MM.1S (cell line): ENCODE measurements at regions not wholly inside any gene's neighbourhood (a gene's known extent, or its start where the extent isn't known, plus 50 kb on each side); places are given as distances from the start of the nearest gene placed in this dataset.

ENCODE experiments used
- DNase-seq: peaks from one replicate; pipeline ENCODE4 v3.0.0-alpha.2; 2015
- H2AFZ ChIP-seq: fragments of 300-600 bp; sonication (generic); 2 replicates; pipeline ENCODE4 v1.6.0; 2016; ENCODE audit warnings: antibody characterized with exemption, low read length
- H3F3A ChIP-seq: fragments of 300-600 bp; sonication (generic); 2 replicates; pipeline ENCODE4 v1.6.1; 2016; ENCODE audit warnings: mild to moderate bottlenecking, antibody characterized with exemption, low read length, moderate library complexity, mixed read lengths; ENCODE audit not compliant: insufficient read depth
- H3K27ac ChIP-seq: fragments of 300-600 bp; sonication (generic); 2 replicates; pipeline ENCODE4 v1.5.1; 2016; ENCODE audit warnings: mild to moderate bottlenecking, low read length
- H3K27me3 ChIP-seq: fragments of 300-600 bp; sonication (generic); replicated peaks from 2 replicates; pipeline ENCODE4 v1.6.0; 2016; ENCODE audit warnings: low read length; ENCODE audit not compliant: insufficient read depth
- H3K36me3 ChIP-seq: fragments of 300-600 bp; sonication (generic); replicated peaks from 2 replicates; pipeline ENCODE4 v1.6.1; 2016; ENCODE audit warnings: mild to moderate bottlenecking, low read length, mixed read lengths; ENCODE audit not compliant: insufficient read depth
- H3K4me1 ChIP-seq: fragments of 300-600 bp; sonication (generic); 2 replicates; pipeline ENCODE4 v1.6.1; 2016; ENCODE audit warnings: low read length, mixed read lengths
- H3K4me2 ChIP-seq: fragments of 300-600 bp; sonication (generic); 2 replicates; pipeline ENCODE4 v1.6.0; 2016; ENCODE audit warnings: low read depth, low read length
- H3K4me3 ChIP-seq: fragments of 300-600 bp; sonication (generic); 2 replicates; pipeline ENCODE4 v1.5.1; 2016; ENCODE audit warnings: low read length, mixed read lengths
- H3K79me2 ChIP-seq: fragments of 300-600 bp; sonication (generic); 2 replicates; pipeline ENCODE4 v1.6.1; 2016; ENCODE audit warnings: mixed run types, low read length, mixed read lengths
- H3K9ac ChIP-seq: fragments of 300-600 bp; sonication (generic); 2 replicates; pipeline ENCODE4 v1.6.1; 2016; ENCODE audit warnings: low read length, mixed read lengths
- H3K9me2 ChIP-seq: fragments of 300-600 bp; sonication (generic); replicated peaks from 2 replicates; pipeline ENCODE4 v1.6.1; 2016; ENCODE audit warnings: mild to moderate bottlenecking, low read length, mixed read lengths; ENCODE audit not compliant: insufficient read depth
- H3K9me3 ChIP-seq: fragments of 300-600 bp; sonication (generic); replicated peaks from 2 replicates; pipeline ENCODE4 v1.6.1; 2016; ENCODE audit warnings: mild to moderate bottlenecking, low read length, mixed read lengths; ENCODE audit not compliant: insufficient read depth
- H4K20me1 ChIP-seq: fragments of 300-600 bp; sonication (generic); 2 replicates; pipeline ENCODE4 v1.6.1; 2016; ENCODE audit warnings: mild to moderate bottlenecking, low read length, moderate library complexity, mixed read lengths; ENCODE audit not compliant: insufficient read depth
- CTCF ChIP-seq: fragments of 300-600 bp; sonication (generic); IDR thresholded peaks from 2 replicates; pipeline ENCODE4 v1.5.1; 2016; ENCODE audit warnings: antibody characterized with exemption, low read length, mixed read lengths
- EZH2 ChIP-seq: fragments of 300-600 bp; sonication (generic); optimal IDR thresholded peaks from 2 replicates; pipeline ENCODE3; 2017; ENCODE audit warnings: low read depth, mild to moderate bottlenecking, antibody characterized with exemption, low read length, mixed read lengths
- EZH2phosphoT487 ChIP-seq: fragments of 300-600 bp; sonication (generic); IDR thresholded peaks from 2 replicates; pipeline ENCODE4 v1.6.1; 2018; ENCODE audit warnings: antibody characterized with exemption, low read length

DNA sequence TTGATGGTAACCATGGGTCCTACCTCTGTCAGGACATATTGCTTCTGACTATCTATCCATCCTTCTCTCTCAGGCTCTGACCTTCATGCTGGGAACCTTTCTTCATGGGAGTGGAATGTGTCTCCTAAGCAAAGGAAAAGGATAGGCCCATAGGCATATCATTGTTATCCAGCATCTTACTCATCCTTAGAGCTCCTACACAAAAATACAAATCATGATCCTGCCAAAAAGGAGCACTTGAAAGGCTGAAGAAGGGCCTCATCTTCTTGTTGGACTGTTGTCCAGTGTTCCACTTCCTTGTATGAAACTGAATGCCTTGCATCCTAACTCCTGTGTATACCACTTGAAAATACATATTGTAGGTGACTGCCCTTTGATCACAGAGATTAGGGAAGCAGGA lies 96.1 kb upstream of the SOX2 start:
- H3K9me3 ChIP-seq, result no peaks in the 10 kb centered on the region
- no peak overlapping the region for H3K4me2 ChIP-seq
- H3K9ac ChIP-seq, result no peak overlapping the region
- TF ChIP-seq EZH2, result no peak
- H3K36me3 ChIP-seq, result no peaks in the 10 kb centered on the region
- H3K79me2 ChIP-seq, result no peaks in the 10 kb centered on the region
- H3K27me3 ChIP-seq, result no peaks in the 10 kb centered on the region
- H3K9me2 ChIP-seq, result no peaks in the 10 kb centered on the region
- H3K27ac ChIP-seq, result no peak overlapping the region
- DNase-seq, result no peak
- H4K20me1 ChIP-seq, result no peaks in the 10 kb centered on the region
- H2AFZ ChIP-seq, result no peak overlapping the region
- H3K4me1 ChIP-seq, result peaks cover 4% of the 10 kb centered on the region
- no peaks in the 10 kb centered on the region for H3F3A ChIP-seq
- no peak overlapping the region for H3K4me3 ChIP-seq

- Histone ChIP-seq H3K4me2 (no peak overlapping the region), H3F3A (no peaks in the 10 kb centered on the region), H3K4me3 (no peak overlapping the region), H4K20me1 (no peaks in the 10 kb centered on the region), H3K4me1 (peaks cover 4% of the 10 kb centered on the region), H3K27ac (no peak overlapping the region), H3K9me2 (no peaks in the 10 kb centered on the region), H3K36me3 (no peaks in the 10 kb centered on the region), H2AFZ (no peak overlapping the region), H3K9me3 (no peaks in the 10 kb centered on the region), H3K9ac (no peak overlapping the region), H3K79me2 (no peaks in the 10 kb centered on the region), H3K27me3 (no peaks in the 10 kb centered on the region)
- DNase-seq, result no peak
- TF ChIP-seq EZH2, result no peak
- no peak for TF ChIP-seq CTCF
- TF ChIP-seq EZH2phosphoT487, result no peak
Measured at GRCh38 chr3:181614878-181615277, 96.8 kb upstream of the SOX2 start.

GRCh38 chr3:181613813-181614212 lies 97.9 kb upstream of the SOX2 start:
- H3K27ac ChIP-seq, result no peak overlapping the region
- H3K4me1 ChIP-seq, result peaks cover 4% of the 10 kb centered on the region
- no peak overlapping the region for H3K9ac ChIP-seq
- no peak overlapping the region for H3K4me3 ChIP-seq
- no peaks in the 10 kb centered on the region for H3K36me3 ChIP-seq
- H4K20me1 ChIP-seq, result no peaks in the 10 kb centered on the region
- no peaks in the 10 kb centered on the region for H3F3A ChIP-seq
- DNase-seq, result no peak
- no peaks in the 10 kb centered on the region for H3K9me2 ChIP-seq
- no peaks in the 10 kb centered on the region for H3K9me3 ChIP-seq
- no peaks in the 10 kb centered on the region for H3K79me2 ChIP-seq
- H3K4me2 ChIP-seq, result no peak overlapping the region
- H3K27me3 ChIP-seq, result no peaks in the 10 kb centered on the region
- no peak overlapping the region for H2AFZ ChIP-seq
- TF ChIP-seq EZH2phosphoT487 (no peak), CTCF (no peak), EZH2 (no peak)

DNA sequence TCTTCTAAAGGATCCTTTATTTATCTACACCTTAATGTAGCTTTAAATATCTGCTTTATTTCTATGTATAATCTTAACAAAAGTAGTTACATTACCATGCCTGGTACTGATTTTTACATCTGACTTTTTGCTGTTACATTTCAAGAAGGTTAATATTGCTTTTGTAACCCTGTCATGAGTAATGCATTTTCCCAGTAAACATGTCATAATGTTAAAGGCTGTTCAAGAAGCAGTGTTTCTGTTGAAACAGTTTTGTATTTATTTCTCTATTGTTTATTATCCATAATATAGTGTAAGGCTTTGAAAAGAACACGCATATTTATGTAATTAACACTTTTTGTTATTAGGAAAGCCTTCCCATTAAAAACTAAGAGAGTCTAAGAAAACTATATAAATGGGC lies 98.5 kb upstream of the SOX2 start:
- no peaks in the 10 kb centered on the region for H3K36me3 ChIP-seq
- no peaks in the 10 kb centered on the region for H4K20me1 ChIP-seq
- H3K79me2 ChIP-seq, result no peaks in the 10 kb centered on the region
- H3K4me2 ChIP-seq, result no peak overlapping the region
- no peaks in the 10 kb centered on the region for H3K9me3 ChIP-seq
- no peaks in the 10 kb centered on the region for H3K27me3 ChIP-seq
- H3K27ac ChIP-seq, result no peak overlapping the region
- TF ChIP-seq CTCF (no peak), EZH2 (no peak), EZH2phosphoT487 (no peak)
- H3K4me1 ChIP-seq, result peaks cover 4% of the 10 kb centered on the region
- no peaks in the 10 kb centered on the region for H3F3A ChIP-seq
- no peaks in the 10 kb centered on the region for H3K9me2 ChIP-seq
- no peak overlapping the region for H3K9ac ChIP-seq
- no peak overlapping the region for H2AFZ ChIP-seq
- H3K4me3 ChIP-seq, result no peak overlapping the region
- no peak for DNase-seq
